ENCODE measurements at regions not wholly inside any gene's neighbourhood (a gene's known extent, or its start where the extent isn't known, plus 50 kb on each side); places are given as distances from the start of the nearest gene placed in this dataset.

- TF ChIP-seq CTCF (conservative IDR thresholded peaks at IDR 0.05; ENCODE audit: low read length) (no peak), EZH2phosphoT487 (IDR thresholded peaks at IDR 0.05; ENCODE audit: borderline replicate concordance, low read depth, low read length) (no peak)
Observed at GRCh38 chr1:234932511-234933430, 195.9 kb downstream of the TOMM20 start.

All from OCI-LY7 (cell line).